HG03521 (cell line): ENCODE measurements at regions not wholly inside any gene's neighbourhood (a gene's known extent, or its start where the extent isn't known, plus 50 kb on each side); places are given as distances from the start of the nearest gene placed in this dataset.

Experiments used
- ATAC-seq: cut with Tn5 transposase; IDR thresholded peaks from one replicate; pipeline ENCODE4 v1.9.1; 2021; ENCODE audit warnings: mild to moderate bottlenecking, moderate library complexity; ENCODE audit not compliant: unreplicated experiment

DNA sequence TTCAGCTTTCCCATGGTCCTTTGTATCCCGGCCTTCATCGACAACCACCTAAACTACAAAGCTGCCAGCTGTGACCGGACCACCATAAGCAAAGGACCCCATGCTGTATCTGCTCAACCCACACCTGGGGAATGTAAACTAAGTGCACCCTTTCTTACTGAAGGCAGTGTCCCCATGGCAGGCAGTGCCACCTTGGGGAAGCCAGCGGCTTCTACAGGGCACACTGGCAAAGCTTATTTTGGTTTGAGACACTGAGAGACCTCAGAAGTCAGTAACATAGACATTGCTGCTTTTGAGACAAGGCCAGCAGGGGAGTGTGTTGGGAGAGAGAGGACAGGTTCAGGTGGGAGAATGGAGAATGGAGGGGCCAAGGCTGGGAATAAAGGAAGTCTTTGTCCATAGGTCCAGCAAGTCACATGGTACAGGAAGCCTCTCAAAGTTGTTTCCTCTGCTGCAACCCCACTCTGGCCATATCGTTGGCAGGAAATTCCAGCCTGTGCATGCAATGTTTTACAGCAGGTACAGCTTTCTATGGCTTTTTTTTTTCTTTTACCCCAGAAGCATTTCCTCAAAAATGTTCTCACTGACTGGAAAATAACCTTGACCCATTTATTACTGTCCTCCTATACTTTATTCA, 85.9 kb upstream of the NPVF start:
- no peak for ATAC-seq

DNA sequence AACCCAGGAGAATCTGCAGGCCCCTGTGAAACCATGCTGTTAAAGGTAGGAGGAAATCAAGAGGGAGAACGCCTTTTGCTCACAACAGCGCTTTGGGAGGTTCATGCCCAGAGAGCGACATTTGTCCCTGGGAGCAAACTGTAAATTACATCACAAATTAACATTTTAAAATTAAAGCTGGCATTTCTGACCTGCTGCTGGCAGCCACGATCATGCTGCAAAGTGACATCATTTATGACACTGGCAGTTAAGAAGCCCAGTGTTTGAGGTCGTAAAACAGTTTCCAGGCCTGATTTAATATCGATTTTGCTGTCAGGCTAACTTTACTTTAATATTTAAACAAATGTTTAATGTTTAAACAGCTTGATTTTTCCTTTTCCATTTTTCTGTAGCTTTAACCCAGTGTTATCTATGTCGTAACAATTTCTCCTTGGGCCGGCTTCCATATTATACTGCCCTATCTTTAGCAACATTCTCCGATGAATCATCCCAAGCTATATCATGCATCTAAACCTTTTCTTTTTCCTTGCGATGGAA, 86.5 kb upstream of the NPVF start:
- ATAC-seq, result no peak

DNA sequence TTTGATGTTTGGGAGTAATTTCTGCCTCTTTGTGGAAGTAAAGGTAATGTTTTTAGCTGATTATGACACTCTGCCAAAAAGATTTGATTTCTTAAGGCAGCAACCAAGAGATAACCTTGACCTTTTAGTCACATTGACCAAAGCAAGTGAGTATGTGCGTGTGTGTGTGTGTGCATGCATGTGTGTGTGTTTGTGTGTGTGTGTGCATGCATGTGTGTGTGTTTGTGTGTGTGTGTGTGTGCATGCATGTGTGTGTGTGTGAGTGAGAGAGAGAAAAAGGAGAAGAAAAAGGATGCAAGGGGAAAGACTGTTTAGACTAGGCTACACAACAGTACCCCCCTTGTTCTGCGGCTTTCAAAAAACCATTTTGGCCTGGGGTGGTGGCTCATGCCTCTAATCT, 88.1 kb upstream of the NPVF start:
- no peak for ATAC-seq

DNA sequence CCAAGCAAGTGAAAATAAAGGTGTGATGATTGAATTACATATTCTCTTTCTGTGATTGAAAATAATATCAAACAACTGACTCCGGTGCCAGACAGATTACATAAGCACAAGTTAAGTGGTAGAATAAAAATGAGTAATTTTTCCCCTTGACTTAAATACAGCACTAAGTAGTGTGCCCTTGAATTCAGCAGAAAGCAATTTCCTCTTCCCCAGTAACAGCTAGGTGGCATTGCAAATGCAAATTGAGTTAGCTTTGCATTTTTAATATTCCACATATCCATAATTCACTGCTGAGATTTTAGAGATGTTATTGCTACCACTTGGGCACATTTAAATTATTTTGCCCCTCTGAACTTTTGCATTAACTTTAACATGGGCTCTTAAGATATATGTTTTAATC, 89.8 kb upstream of the NPVF start:
- ATAC-seq, result no peak

DNA sequence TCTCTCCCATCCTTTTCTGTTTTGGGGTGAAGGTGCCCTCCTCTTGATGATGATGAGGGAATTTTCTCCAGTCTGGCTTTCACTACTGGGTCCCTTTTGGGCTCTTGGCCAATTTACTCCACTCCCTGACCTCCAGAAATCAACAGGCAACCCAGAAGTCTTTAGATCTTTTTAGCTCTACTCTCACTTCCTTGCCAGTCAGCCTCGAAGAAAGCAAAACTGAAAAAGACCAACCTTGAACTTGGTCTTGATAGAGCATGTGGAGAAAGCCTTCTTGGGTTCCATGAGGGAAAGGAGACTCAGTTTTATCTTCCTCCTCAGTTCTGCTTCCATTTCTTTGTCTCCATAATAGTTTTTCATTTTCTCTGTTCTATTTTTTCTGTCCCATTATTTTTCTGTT, 91.4 kb upstream of the NPVF start:
- ATAC-seq, result no peak

DNA sequence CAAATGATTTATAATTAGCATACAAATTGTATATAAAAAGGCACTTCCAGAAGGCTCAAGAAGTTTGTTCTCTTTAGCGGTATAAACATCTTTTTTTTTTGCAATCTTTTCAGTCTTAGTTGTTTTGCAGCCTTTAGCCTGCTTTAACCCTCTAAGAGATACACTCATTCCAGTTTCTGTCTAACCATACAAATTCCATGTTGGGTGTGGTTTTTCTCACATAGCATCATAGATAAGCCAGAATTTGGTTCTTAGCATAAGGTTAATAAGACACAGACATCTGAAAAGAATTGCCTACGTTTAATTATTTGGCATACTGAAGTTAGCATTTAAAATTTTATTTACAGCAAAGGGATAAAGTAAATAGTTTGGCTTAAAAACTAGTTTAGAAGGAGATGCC, 92.5 kb upstream of the NPVF start:
- no peak for ATAC-seq

DNA sequence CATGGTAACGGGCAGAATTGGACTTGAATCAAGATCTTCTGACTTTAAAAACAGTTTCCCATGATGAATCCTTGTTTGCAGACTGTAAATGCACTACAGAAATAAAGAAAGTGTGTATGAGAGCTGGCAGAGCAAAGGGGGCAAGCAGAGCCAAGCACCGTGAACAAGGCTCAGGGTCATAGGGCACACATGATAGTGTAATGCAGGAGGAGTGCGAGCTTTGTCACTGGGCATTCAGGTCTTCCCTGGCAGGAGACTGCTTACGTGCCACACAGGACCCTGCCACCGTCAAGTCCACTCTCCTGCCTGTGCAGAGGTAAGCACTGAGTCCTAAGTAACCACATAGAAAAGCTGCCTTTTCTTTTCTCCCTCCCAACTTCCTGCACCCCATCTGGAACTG, 93.1 kb upstream of the NPVF start:
- no peak for ATAC-seq

DNA sequence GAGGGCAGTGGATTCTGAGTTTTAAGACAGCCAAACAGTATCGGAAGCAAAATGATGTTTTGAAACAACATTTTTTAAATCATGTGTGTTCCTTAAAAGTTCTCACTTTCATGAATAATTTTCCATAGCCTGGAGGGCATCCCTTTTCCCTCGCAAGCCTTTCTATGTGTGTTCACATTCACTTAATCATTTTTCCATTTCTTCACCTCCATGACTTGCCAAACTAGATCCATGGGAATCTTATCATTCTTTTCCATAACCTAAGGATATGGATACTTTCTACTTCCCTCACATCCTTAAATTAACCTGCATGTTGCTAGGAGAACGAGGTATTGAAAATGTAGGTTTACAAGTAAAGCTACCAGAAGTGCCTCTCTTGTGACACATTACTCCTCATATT, 94.2 kb upstream of the NPVF start:
- no peak for ATAC-seq

DNA sequence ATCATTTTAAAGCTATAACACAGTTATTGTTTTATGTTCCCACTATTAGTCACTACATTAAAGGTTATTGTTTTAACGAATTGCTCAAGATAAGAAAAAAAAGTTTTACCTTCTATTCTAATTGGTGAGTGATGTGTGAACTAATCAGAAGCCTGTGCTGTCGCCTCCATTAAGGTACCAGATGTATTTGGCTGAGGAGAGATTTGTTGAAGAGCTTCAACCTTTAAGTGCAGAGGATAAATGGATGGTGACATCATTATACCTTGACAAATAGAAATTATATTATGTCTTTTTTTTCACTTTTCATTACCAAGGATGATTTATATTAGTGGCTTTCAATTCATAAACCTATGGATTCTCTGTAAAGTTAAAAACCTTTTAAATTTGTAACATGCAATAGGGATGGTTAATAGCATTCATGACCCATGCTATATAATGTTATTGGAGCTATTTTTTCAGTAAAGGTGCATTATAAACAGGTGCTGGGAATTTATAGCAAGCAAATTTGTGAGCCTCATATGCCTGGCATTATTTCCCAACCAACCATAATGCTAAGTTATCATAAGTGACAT, 97.0 kb upstream of the NPVF start:
- ATAC-seq, result no peak

DNA sequence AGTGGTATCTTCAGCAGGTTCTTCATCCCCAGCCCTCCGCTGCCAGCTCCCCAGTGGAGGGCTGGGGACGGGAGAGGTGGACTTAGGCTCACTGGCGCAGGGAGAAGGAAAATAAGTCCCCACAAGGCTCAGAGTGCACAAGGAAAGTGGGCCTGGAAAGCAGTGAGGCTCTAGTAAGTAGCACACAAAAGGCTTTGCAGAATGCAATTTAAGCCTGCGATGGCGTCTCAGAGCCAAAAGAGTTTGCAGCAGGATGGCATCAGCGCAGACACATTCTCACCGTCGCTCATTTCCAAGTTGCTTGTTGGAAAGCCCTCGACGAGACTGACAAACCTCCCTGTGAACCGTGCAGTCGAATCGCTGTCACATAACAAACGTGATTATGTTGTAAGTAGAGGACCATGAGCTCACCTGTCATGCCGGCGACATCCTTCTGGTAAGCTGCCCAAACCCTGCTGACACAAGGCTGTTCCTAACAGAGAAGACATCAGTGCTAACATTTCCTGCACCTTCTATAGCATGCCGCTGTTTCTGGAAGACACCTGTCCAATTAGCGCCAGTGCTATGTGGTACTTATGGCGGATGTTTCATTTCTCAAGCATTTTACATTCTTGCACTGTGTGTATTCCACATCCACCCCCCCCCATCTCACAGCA, 98.3 kb upstream of the NPVF start:
- ATAC-seq, result no peak

DNA sequence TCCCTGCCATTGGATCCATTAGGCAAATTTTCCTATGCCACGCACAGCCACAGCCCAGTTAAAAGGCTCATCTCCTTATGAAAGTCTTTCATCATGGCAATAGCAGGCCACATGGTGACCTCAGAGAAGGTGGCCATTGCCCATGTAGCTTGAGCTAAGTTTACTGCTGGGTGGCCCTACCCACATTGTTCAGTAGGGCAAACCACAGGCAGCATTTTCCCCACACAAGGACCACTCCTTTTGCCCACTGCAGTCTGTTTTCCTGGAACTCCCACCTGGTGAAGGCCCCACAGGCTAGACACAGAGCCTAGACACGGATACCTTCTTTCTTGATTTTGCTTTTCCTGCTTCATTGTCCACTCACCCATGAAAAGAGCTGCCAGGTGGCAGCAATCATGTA, 101.5 kb upstream of the NPVF start:
- ATAC-seq, result no peak

DNA sequence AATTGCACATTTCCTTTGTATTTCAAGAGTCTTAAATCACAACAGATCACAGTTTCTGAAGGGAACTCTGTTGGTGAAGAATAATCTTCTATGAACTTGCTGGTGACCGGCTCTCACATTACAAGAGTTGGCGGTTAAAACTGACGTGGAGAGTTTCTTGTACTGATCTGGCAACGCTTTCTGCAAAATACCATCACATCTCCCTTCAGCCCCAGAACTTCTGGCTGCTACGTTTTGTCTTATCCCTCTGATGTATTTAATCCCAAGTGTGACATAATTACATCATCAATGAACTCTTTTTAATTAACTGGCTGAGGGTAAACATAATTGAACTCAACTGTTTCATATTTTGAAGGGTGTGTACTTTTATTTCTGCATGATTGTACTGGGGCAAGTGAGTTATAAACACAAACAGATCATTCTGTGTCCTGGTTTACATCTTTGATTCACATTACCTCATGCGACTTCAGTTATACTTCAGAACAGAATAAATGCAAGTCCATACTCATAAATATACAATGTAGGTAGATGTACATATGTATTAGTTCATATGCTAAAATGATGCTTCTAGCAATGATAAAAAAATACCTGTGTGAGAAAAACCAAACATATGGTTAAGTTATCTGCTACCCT, 105.1 kb upstream of the NPVF start:
- no peak for ATAC-seq

DNA sequence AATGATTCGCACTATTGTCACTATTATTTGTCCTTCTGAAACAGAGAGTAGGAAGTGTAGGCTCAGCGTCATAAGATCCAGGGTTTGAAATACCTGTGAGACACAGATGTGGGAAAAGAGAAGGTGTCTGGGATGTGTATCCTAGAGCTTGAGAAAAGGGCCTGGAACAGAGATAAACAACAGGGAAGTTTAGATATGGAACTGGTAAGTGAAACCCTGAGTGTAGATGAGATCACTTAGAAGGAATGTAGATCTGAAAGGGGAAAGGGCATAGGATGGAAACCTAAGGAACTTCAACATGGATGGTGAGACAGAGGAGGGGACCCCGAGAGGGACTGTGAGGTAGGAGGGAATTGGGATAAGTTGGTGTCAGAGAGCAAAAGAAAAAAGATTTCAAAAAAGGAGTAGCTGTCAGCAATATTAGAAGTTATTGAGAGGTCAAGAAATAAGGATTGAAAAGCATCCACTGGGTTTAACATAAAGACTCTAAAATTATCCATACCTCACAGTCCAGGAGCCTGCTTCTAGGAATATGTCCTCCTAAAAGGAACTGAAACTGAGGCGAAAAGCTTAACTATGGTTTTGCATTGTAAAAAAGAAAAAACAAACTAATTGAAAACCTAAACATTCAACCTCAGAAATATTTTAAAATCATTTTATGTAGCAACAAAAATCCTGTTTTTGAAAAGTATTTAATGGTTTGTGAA, 119.2 kb upstream of the NPVF start:
- no peak for ATAC-seq

DNA sequence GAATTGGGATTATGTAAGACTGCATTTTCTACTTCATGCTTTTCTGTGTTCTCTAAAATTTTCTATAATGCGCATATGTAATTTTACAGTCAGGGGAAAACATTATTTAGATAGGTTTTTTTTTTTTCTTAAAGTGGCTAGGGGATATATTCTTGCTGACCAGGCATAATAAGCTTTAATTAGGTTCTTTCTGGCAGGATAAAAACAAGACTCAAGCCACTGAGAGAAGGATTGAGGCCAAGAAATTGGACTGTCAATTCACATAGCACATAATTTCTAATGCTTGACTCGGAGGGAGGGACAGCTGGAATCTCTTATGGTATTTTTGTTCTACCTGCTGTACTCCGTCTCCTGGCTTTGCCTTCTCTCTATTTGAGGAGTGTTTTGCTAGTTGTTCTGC, 119.8 kb upstream of the NPVF start:
- ATAC-seq, result no peak

DNA sequence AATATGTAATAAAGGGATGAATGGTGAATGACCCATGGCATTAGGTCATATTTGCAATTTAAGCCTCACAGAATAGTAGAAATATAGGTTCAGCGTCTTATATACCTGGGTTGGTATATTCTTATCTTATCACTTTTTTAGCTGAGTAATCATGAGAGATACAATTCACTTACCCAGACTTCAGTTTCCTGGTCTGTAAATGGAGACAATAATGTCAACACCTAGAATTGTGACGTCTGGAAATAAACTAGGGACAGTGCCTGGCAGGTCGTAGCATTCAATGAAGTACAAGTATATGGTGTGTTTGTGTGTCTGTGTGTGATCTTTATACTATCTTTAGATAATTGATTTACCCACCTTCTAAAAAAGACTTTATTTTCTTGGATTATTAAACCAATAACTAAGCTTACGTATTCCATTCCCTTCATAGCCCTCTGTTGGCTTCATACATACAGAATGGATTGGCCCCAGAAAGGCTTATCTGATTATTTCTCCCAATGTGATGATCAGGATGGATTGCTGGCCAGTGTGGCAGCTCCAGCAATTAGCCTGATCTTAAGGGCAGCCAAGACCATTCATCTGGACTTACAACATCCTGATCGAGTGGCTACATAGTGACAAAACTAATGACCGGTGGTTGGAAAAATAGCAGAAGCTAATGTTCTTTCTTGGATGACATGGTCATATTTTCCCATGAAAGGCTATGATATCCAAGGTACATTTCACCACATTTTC, 121.2 kb upstream of the NPVF start:
- no peak for ATAC-seq

DNA sequence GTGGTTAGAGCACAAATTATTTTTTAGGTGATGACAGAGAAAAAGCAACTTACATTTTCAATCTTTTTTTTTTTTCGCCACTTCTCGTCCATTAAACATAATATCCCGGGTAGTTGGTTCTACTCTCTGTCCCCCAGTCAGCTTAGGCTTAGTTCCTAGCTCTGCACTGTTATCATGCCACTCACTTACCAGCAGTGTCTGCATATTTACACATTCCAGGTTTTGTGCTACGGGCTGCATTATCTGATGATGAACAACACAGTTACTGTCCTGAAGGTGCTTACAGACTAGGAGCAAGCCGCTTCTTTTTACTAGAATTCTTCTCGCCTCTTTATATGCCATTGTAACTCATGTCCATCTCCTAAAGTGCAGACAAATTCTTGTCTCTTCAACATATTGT, 121.8 kb upstream of the NPVF start:
- no peak for ATAC-seq

DNA sequence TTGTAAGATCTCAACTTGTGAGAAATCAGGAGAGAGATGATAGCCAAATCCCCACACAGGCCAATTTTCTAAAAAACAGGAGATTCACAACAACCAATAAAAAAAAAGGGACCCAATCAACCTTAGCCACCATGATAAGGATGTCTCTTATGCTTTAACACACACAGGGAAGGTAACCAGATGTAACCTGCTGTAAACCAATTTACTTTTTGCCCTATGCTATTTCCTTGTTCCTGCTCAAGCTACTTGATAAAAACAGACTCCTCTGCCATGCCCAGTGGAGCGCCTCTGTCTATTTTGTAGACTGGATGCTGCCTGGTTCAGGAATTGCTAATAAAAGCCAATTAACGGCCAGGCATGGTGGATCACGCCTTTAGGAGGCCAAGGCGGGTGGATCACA, 123.5 kb upstream of the NPVF start:
- no peak for ATAC-seq

DNA sequence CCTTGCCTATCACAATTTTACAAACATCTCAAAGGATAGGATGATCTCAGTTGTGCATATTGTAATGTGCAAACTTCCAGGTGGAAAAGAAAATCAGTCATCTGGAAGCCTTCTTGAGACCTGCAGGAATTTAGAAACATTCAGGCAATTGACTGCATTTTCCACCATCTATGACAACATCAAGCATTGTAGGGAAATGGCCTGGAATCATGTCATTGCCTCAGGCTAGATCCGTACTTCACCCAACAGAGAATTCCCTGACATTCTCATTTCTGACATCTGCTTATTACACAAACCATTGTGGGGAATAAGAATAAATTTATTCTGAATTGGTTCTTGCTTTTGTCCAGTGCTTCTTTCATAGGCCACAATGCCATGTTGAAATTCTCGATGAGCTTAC, 124.9 kb upstream of the NPVF start:
- no peak for ATAC-seq

DNA sequence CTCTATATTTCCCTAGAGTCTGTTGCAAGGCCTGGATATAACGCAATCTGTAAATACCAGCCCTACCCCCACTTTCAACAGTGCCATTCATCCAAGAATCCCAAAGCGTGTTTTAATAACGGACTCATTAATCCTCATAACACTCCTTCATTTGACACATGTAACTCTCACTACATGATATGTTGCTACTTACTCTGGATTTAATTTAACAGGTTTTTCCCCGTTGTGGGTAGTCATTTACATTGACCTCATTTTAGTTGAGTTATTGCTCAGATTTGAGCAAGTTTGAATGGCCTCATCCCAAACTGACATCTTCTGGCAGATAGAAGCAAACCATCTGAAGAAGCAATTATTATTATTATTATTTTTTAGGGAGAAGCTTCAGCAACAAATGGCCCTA, 125.4 kb upstream of the NPVF start:
- no peak for ATAC-seq

DNA sequence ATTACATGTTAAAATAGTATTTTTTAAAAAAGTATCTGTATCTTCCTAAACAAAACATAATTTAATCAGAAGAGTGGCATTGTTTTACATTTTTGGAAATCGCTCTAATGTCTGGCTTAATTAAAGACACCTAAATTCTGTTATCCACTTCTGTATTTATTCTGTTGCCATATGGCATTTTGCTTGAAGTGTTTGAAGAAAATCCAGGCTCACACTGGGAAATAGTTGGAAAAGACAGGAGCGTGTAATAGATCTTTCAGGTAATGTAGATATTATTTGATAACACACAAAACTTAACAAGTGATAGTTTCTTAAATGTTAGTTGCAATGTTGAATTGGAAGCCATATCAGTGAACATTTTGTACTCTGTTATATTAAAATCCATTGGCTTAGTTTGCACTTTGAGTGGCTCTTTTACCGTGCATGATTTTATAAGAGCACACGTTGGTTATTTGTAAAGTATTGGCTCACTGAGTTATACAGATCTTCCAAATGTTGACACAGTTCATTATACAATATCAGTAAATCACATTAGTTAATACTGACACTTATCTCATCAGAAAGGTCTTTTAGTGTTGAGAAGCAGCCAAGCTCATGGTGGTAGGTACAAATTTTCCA, 128.4 kb upstream of the NPVF start:
- ATAC-seq, result no peak
